ENCODE measurements at regions not wholly inside any gene's neighbourhood (a gene's known extent, or its start where the extent isn't known, plus 50 kb on each side); places are given as distances from the start of the nearest gene placed in this dataset.

- DNase-seq (ENCODE audit: low spot score): peak; percentile 69
- POLR2A ChIA-PET (ENCODE audit: low non-redundant PET): no interaction called here
- H3K27ac ChIP-seq: no peak overlapping the region
- peak; percentile 90 for TF ChIP-seq CTCF (conservative IDR thresholded peaks at IDR 0.05; ENCODE audit: low read depth)
- CTCF ChIA-PET: interaction anchor here (0.6 to 1.7 kb wide), 14 partner anchors 17 to 921 kb away, joined by 3 to 17 read pairs (median 4); no protein-coding TSS in a partner anchor
Measured at GRCh38 chr10:63866075-63866746, 345.0 kb downstream of the REEP3 start.

GRCh38 chr10:63866747-63867140 is 345.5 kb downstream of the REEP3 start:
- ChIA-PET POLR2A (ENCODE audit: low non-redundant PET) (no interaction called here), CTCF (interaction anchor here (0.5 to 1.7 kb wide), 13 partner anchors 18 to 921 kb away, joined by 3 to 17 read pairs (median 4); no protein-coding TSS in a partner anchor)
- DNase-seq (ENCODE audit: low spot score): peak; percentile 38
- peak; percentile 57 for TF ChIP-seq CTCF (conservative IDR thresholded peaks at IDR 0.05; ENCODE audit: low read depth)
- H3K27ac ChIP-seq: no peak overlapping the region

GRCh38 chr10:63878428-63878827 is 357.2 kb downstream of the REEP3 start:
- ChIA-PET CTCF (interaction anchor here (0.6 kb wide), 1 partner anchor 29 kb away, joined by 3 read pairs; no protein-coding TSS in a partner anchor), POLR2A (ENCODE audit: low non-redundant PET) (no interaction called here)
- H3K27ac ChIP-seq: no peak overlapping the region
- TF ChIP-seq CTCF (conservative IDR thresholded peaks at IDR 0.05; ENCODE audit: low read depth): no peak
- no peak for DNase-seq (ENCODE audit: low spot score)

GRCh38 chr10:63883861-63884260 is 362.7 kb downstream of the REEP3 start:
- no peak overlapping the region for H3K27ac ChIP-seq
- CTCF ChIA-PET: no interaction called here
- no peak for DNase-seq (ENCODE audit: low spot score)
- POLR2A ChIA-PET (ENCODE audit: low non-redundant PET): no interaction called here
- no peak for TF ChIP-seq CTCF (conservative IDR thresholded peaks at IDR 0.05; ENCODE audit: low read depth)

GRCh38 chr10:63884426-63884825 is 363.2 kb downstream of the REEP3 start:
- no peak for TF ChIP-seq CTCF (conservative IDR thresholded peaks at IDR 0.05; ENCODE audit: low read depth)
- no peak for DNase-seq (ENCODE audit: low spot score)
- ChIA-PET POLR2A (ENCODE audit: low non-redundant PET) (no interaction called here), CTCF (no interaction called here)
- H3K27ac ChIP-seq: no peak overlapping the region

GRCh38 chr10:63885156-63885555 is 364.0 kb downstream of the REEP3 start:
- POLR2A ChIA-PET (ENCODE audit: low non-redundant PET): no interaction called here
- TF ChIP-seq CTCF (conservative IDR thresholded peaks at IDR 0.05; ENCODE audit: low read depth): no peak
- DNase-seq (ENCODE audit: low spot score): no peak
- no peak overlapping the region for H3K27ac ChIP-seq
- CTCF ChIA-PET: interaction anchor here (2.4 kb wide), 1 partner anchor 19 kb away, joined by 17 read pairs; no protein-coding TSS in a partner anchor

Data from RWPE1 (cell line).